H1 (cell line): ENCODE measurements at regions not wholly inside any gene's neighbourhood (a gene's known extent, or its start where the extent isn't known, plus 50 kb on each side); places are given as distances from the start of the nearest gene placed in this dataset.

ENCODE experiments used
- CTCF ChIA-PET: fragments of 300-600 bp; sonication (Branson Sonifier 250); formaldehyde crosslinking; loops from one replicate; lab custom pipeline; 2021; ENCODE audit not compliant: partially characterized antibody; lab: Charles Lee
- POLR2A ChIA-PET: fragments of 300-600 bp; sonication (Branson Sonifier 250); formaldehyde crosslinking; loops from one replicate; lab custom pipeline; 2021; ENCODE audit warnings: inconsistent platforms; ENCODE audit not compliant: partially characterized antibody; lab: Charles Lee
- DNase-seq, 2 experiments: peaks; one replicate each; pipeline versions ENCODE4 v3.0.0 to v3.0.0-alpha.2; 2010 to 2022; ENCODE audit warnings: low spot score in 2 of 2, low read depth in 1 of 2, mixed read lengths in 1 of 2
- FAIRE-seq: peaks from 2 replicates; lab custom pipeline; 2011; peaks lifted over from hg19 to GRCh38; lab: Jason Lieb, UNC
- H2AFZ ChIP-seq: 2 replicates; pipeline ENCODE4 v1.8.1; 2012; ENCODE audit warnings: low read length, inconsistent platforms
- H2AK5ac ChIP-seq: 2 replicates; pipeline ENCODE4 v1.6.1; 2013; ENCODE audit warnings: low read depth, low read length
- H2BK120ac ChIP-seq: replicated peaks from 2 replicates; pipeline ENCODE3; 2013; ENCODE audit warnings: low read depth, low read length, inconsistent platforms
- H2BK12ac ChIP-seq: 2 replicates; pipeline ENCODE4 v1.6.1; 2013; ENCODE audit warnings: low read depth, low read length
- H2BK15ac ChIP-seq: 2 replicates; pipeline ENCODE4 v1.6.1; 2013; ENCODE audit warnings: low read length
- H2BK20ac ChIP-seq: 2 replicates; pipeline ENCODE4 v1.6.1; 2013; ENCODE audit warnings: low read length
- H2BK5ac ChIP-seq: 2 replicates; pipeline ENCODE4 v1.6.1; 2013; ENCODE audit warnings: low read depth, low read length
- H3K14ac ChIP-seq: 2 replicates; pipeline ENCODE4 v1.6.1; 2013; ENCODE audit warnings: inconsistent platforms; ENCODE audit not compliant: insufficient read length
- H3K18ac ChIP-seq: 2 replicates; pipeline ENCODE4 v1.6.1; 2013; ENCODE audit warnings: low read length; ENCODE audit errors: extremely low read depth
- H3K23ac ChIP-seq: 2 replicates; pipeline ENCODE4 v1.6.1; 2013; ENCODE audit warnings: inconsistent platforms; ENCODE audit not compliant: insufficient read length
- H3K23me2 ChIP-seq: 2 replicates; pipeline ENCODE4 v1.6.1; 2013; ENCODE audit warnings: low read depth, low read length
- H3K27ac ChIP-seq: 2 replicates; pipeline ENCODE4 v1.6.1; 2011; ENCODE audit warnings: low read depth, low read length, inconsistent platforms
- H3K27me3 ChIP-seq, 4 experiments: replicated peaks in 1 of 4; 1 replicate in 1 of 4; 2 replicates in 3 of 4; pipeline versions ENCODE4 v1.6.1 to v1.8.1; 2011 to 2013; ENCODE audit warnings: low read length in 3 of 4, mild to moderate bottlenecking in 3 of 4, inconsistent platforms in 2 of 4, mixed read lengths in 2 of 4, moderate library complexity in 1 of 4; ENCODE audit not compliant: control insufficient read depth in 3 of 4, insufficient read depth in 3 of 4; ENCODE audit errors: extremely low read depth in 1 of 4
- H3K36me3 ChIP-seq, 4 experiments: 2 replicates each; pipeline versions ENCODE4 v1.6.1 to v1.8.1; 2011 to 2013; ENCODE audit warnings: mild to moderate bottlenecking in 4 of 4, low read length in 3 of 4, moderate library complexity in 2 of 4, control low read depth in 1 of 4, inconsistent platforms in 1 of 4; ENCODE audit not compliant: insufficient read depth in 4 of 4, control insufficient read depth in 2 of 4
- H3K4ac ChIP-seq: replicated peaks from 2 replicates; pipeline ENCODE3; 2013; ENCODE audit warnings: low read length, low read depth, mixed read lengths, inconsistent platforms; ENCODE audit not compliant: insufficient read length
- H3K4me1 ChIP-seq, 4 experiments: replicated peaks in 1 of 4; 1 replicate in 1 of 4; 2 replicates in 3 of 4; pipeline versions ENCODE4 v1.6.1 to v1.8.1; 2011 to 2013; ENCODE audit warnings: low read length in 3 of 4, inconsistent platforms in 2 of 4, mixed read lengths in 1 of 4; ENCODE audit not compliant: insufficient read depth in 4 of 4, control insufficient read depth in 3 of 4
- H3K4me2 ChIP-seq, 2 experiments: 2 replicates each; pipeline versions ENCODE4 v1.6.1 to v1.8.1; 2011 to 2013; ENCODE audit warnings: low read depth in 2 of 2, low read length in 2 of 2, control low read depth in 1 of 2, inconsistent platforms in 1 of 2, mild to moderate bottlenecking in 1 of 2; ENCODE audit not compliant: insufficient read depth in 1 of 2
- H3K4me3 ChIP-seq, 4 experiments: fragments of 200-600, 300-600 bp in 1 of 4; sonication (generic), shearing (Covaris generic), sonication (Bioruptor Twin) in 1 of 4; 2 replicates each; pipeline versions ENCODE4 v1.5.1 to v1.8.1; 2011 to 2016; ENCODE audit warnings: low read length in 4 of 4, low read depth in 3 of 4, control low read depth in 2 of 4, inconsistent platforms in 2 of 4, mild to moderate bottlenecking in 2 of 4, mixed read lengths in 1 of 4, moderate library complexity in 1 of 4; ENCODE audit not compliant: insufficient read depth in 2 of 4; ENCODE audit errors: extremely low read depth in 1 of 4
- H3K56ac ChIP-seq: replicated peaks from 2 replicates; pipeline ENCODE3; 2013; ENCODE audit warnings: low read depth, mild to moderate bottlenecking, mixed read lengths, low read length, inconsistent platforms; ENCODE audit not compliant: insufficient read length
- H3K79me1 ChIP-seq: 2 replicates; pipeline ENCODE4 v1.6.1; 2013; ENCODE audit warnings: low read depth, low read length, control low read depth
- H3K79me2 ChIP-seq, 2 experiments: 2 replicates each; pipeline versions ENCODE4 v1.6.1 to v1.8.1; 2012 to 2013; ENCODE audit warnings: low read length in 2 of 2, mild to moderate bottlenecking in 2 of 2, inconsistent platforms in 1 of 2; ENCODE audit not compliant: insufficient read depth in 2 of 2, control insufficient read depth in 1 of 2
- H3K9ac ChIP-seq, 4 experiments: replicated peaks in 1 of 4; 1 replicate in 1 of 4; 2 replicates in 3 of 4; pipeline versions ENCODE4 v1.6.1 to v1.8.1; 2011 to 2013; ENCODE audit warnings: low read depth in 3 of 4, low read length in 3 of 4, control low read depth in 2 of 4, mild to moderate bottlenecking in 2 of 4, moderate library complexity in 2 of 4, inconsistent platforms in 1 of 4; ENCODE audit errors: extremely low read depth in 1 of 4
- H3K9me3 ChIP-seq, 2 experiments: 2 replicates each; pipeline versions ENCODE4 v1.6.1 to v1.8.1; 2012 to 2013; ENCODE audit warnings: mild to moderate bottlenecking in 2 of 2, moderate library complexity in 2 of 2, control low read depth in 1 of 2, inconsistent platforms in 1 of 2, low read depth in 1 of 2, low read length in 1 of 2, mixed read lengths in 1 of 2; ENCODE audit not compliant: insufficient read depth in 2 of 2
- H4K20me1 ChIP-seq, 2 experiments: replicated peaks in 1 of 2; 2 replicates each; pipeline versions ENCODE3 to v1.8.1; 2011 to 2013; ENCODE audit warnings: inconsistent platforms in 2 of 2, low read length in 2 of 2, mild to moderate bottlenecking in 1 of 2; ENCODE audit not compliant: insufficient read depth in 2 of 2, control insufficient read depth in 1 of 2
- H4K5ac ChIP-seq: 2 replicates; pipeline ENCODE4 v1.6.1; 2013; ENCODE audit warnings: low read length, low read depth, mixed read lengths, inconsistent platforms; ENCODE audit not compliant: insufficient read length
- H4K8ac ChIP-seq: 2 replicates; pipeline ENCODE4 v1.8.0; 2013; ENCODE audit warnings: mild to moderate bottlenecking, moderate library complexity, low read length, inconsistent platforms; ENCODE audit not compliant: insufficient read depth; ENCODE audit errors: extremely low read depth
- H4K91ac ChIP-seq: replicated peaks from 2 replicates; pipeline ENCODE3; 2013; ENCODE audit warnings: low read length, mixed read lengths, inconsistent platforms; ENCODE audit not compliant: insufficient read length
- ASH2L ChIP-seq: fragments of 200-600, 300-600 bp; sonication (generic); IDR thresholded peaks from one replicate; pipeline ENCODE4 v1.7.1; 2017; ENCODE audit warnings: low read length
- BCL11A ChIP-seq, 2 experiments: IDR thresholded peaks; one replicate each; pipeline ENCODE4 v1.6.1; 2011; ENCODE audit warnings: low read depth in 2 of 2, low read length in 2 of 2, mild to moderate bottlenecking in 2 of 2
- CBX5 ChIP-seq: fragments of 300-800, 300-1000 bp; sonication (generic); IDR thresholded peaks from 2 replicates; pipeline ENCODE4 v1.7.1; 2016; ENCODE audit warnings: antibody characterized with exemption, low read length, low read depth
- HDAC6 ChIP-seq: IDR thresholded peaks from one replicate; pipeline ENCODE4 v1.7.1; 2012; ENCODE audit warnings: low read depth, mild to moderate bottlenecking, inconsistent platforms, low read length, moderate library complexity
- JUND ChIP-seq: IDR thresholded peaks from 2 replicates; pipeline ENCODE4 v1.6.1; 2011; ENCODE audit warnings: mild to moderate bottlenecking, improper control_type of control experiment, low read length
- RBBP5 ChIP-seq: IDR thresholded peaks from 2 replicates; pipeline ENCODE4 v1.7.1; 2012; ENCODE audit warnings: low read depth, mild to moderate bottlenecking, inconsistent platforms, low read length, moderate library complexity, borderline replicate concordance
- TAF1 ChIP-seq: IDR thresholded peaks from 2 replicates; pipeline ENCODE4 v1.6.1; 2011; ENCODE audit warnings: mild to moderate bottlenecking, low read depth, low read length
- WGBS, 2 experiments: shearing (Covaris generic) in 1 of 2; methylation state at CpG; one replicate each; pipeline versions ENCODE4 v1.1.6 to v1.1.7; 2013 to 2015; ENCODE audit warnings: low lambda C conversion rate in 2 of 2, mixed read lengths in 2 of 2, inconsistent platforms in 1 of 2, low coverage in 1 of 2, missing lambda C conversion rate in 1 of 2; ENCODE audit not compliant: insufficient replicate concordance in 2 of 2, insufficient coverage in 1 of 2, insufficient read length in 1 of 2; ENCODE audit errors: extremely low coverage in 1 of 2, missing lambda C conversion rate in 1 of 2; 5-methylcytosine and 5-hydroxymethylcytosine counted together

DNA sequence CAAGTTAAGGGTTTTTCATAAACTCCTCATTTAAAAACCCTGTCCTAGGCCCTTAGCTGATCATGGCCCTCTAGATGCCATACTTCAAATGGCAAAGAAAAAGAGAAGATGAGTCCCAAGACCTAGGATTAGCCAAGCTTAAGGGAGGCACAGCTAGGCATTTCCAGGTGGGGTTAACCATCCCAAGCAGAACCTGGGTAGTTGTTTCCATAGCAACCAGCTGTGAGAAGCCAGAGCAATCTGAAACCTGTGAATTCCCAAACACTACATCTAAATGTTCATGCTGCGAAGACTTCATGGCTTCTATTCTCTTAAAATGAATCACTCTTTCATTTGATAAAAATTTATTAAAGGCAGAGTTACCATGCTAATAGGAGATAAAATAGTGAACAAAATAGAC, 372.9 kb downstream of the C12orf50 start:
- no peaks in the 10 kb centered on the region for H3K27me3 ChIP-seq
- no peak overlapping the region for H3K4ac ChIP-seq
- H3K23ac ChIP-seq = no peak overlapping the region
- H2BK15ac ChIP-seq = no peak overlapping the region
- ChIA-PET POLR2A (no interaction called here), CTCF (interaction anchor here (1.4 kb wide), 1 partner anchor 311 kb away, joined by 3 read pairs; no protein-coding TSS in a partner anchor)
- H3K36me3 ChIP-seq = no peaks in the 10 kb centered on the region
- FAIRE-seq = no peak
- H3K79me2 ChIP-seq = no peaks in the 10 kb centered on the region
- H3K18ac ChIP-seq = no peak overlapping the region
- H4K91ac ChIP-seq = no peak overlapping the region
- H2BK12ac ChIP-seq = no peak overlapping the region
- H4K20me1 ChIP-seq = no peaks in the 10 kb centered on the region
- no peak overlapping the region for H3K4me2 ChIP-seq
- H2AFZ ChIP-seq = no peak overlapping the region
- no peak overlapping the region for H3K4me3 ChIP-seq
- no peak overlapping the region for H3K9ac ChIP-seq
- H3K56ac ChIP-seq = no peak overlapping the region
- no peaks in the 10 kb centered on the region for H3K9me3 ChIP-seq
- H3K23me2 ChIP-seq = no peaks in the 10 kb centered on the region
- H2BK20ac ChIP-seq = no peak overlapping the region
- H4K8ac ChIP-seq = no peak overlapping the region
- no peak overlapping the region for H4K5ac ChIP-seq
- no peak overlapping the region for H2BK120ac ChIP-seq
- H3K79me1 ChIP-seq = no peaks in the 10 kb centered on the region
- DNase-seq = no peak
- no peak for TF ChIP-seq CBX5
- TF ChIP-seq HDAC6 = no peak
- TF ChIP-seq RBBP5 = no peak
- no peak for TF ChIP-seq BCL11A (IDR thresholded peaks at IDR 0.05; ENCODE audit: low read depth in 2 of 2, low read length in 2 of 2)
- no peak for TF ChIP-seq ASH2L
- TF ChIP-seq JUND = no peak
- TF ChIP-seq TAF1 = no peak
- no peak overlapping the region for H3K27ac ChIP-seq
- H2AK5ac ChIP-seq = no peak overlapping the region
- H3K14ac ChIP-seq = no peak overlapping the region
- no peak overlapping the region for H2BK5ac ChIP-seq
- H3K4me1 ChIP-seq = no peaks in the 10 kb centered on the region
- WGBS, 2 experiments = 93% methylated on average over 1 of the region's 1 CpG; no CpG with 5 or more reads in 1 of the 2 experiments
